Esophagus squamous epithelium (tissue), 4 donors: ENCODE measurements at regions not wholly inside any gene's neighbourhood (a gene's known extent, or its start where the extent isn't known, plus 50 kb on each side); places are given as distances from the start of the nearest gene placed in this dataset.

Source experiments
- POLR2A ChIP-seq, 4 donors: fragments of 450-650 bp; IDR thresholded peaks; one replicate each; pipeline ENCODE4 v1.6.1; 2017; ENCODE audit warnings: antibody characterized with exemption in 4 of 4, mild to moderate bottlenecking in 4 of 4, moderate library complexity in 3 of 4
- TF ChIP-seq, protein P1 (sequence below), 6 experiments: fragments of 450-650 bp in 4 of 6; fragments of 200-600 bp in 2 of 6; sonication (generic) in 2 of 6; IDR thresholded peaks; one replicate each; pipeline ENCODE4 v1.5.1; 2016 to 2019; ENCODE audit warnings: antibody characterized with exemption in 6 of 6, mild to moderate bottlenecking in 4 of 6, moderate library complexity in 4 of 6

GRCh38 chr3:192992361-192992760 lies 74.7 kb upstream of the MB21D2 start:
- TF ChIP-seq, protein P1, sequence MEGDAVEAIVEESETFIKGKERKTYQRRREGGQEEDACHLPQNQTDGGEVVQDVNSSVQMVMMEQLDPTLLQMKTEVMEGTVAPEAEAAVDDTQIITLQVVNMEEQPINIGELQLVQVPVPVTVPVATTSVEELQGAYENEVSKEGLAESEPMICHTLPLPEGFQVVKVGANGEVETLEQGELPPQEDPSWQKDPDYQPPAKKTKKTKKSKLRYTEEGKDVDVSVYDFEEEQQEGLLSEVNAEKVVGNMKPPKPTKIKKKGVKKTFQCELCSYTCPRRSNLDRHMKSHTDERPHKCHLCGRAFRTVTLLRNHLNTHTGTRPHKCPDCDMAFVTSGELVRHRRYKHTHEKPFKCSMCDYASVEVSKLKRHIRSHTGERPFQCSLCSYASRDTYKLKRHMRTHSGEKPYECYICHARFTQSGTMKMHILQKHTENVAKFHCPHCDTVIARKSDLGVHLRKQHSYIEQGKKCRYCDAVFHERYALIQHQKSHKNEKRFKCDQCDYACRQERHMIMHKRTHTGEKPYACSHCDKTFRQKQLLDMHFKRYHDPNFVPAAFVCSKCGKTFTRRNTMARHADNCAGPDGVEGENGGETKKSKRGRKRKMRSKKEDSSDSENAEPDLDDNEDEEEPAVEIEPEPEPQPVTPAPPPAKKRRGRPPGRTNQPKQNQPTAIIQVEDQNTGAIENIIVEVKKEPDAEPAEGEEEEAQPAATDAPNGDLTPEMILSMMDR (IDR thresholded peaks at IDR 0.05) = no peak
- TF ChIP-seq POLR2A (IDR thresholded peaks at IDR 0.05) = no peak
